HCT116 (cell line): ENCODE measurements at regions not wholly inside any gene's neighbourhood (a gene's known extent, or its start where the extent isn't known, plus 50 kb on each side); places are given as distances from the start of the nearest gene placed in this dataset.

Experiments
- ATAC-seq: fragments of 200-7000 bp; cut with Tn5 transposase; 2 replicates; pipeline ENCODE4 v1.9.1; 2020; ENCODE audit warnings: mild to moderate bottlenecking, moderate library complexity
- BruUV-seq: library from RNA; stranded (reverse); fragments of 400-500 nt; replicated peaks from 2 replicates; lab custom pipeline; 2021; lab: Mats Ljungman, UMichigan
- CTCF ChIA-PET: fragments of 300-600 bp; sonication (Branson Sonifier 250); formaldehyde crosslinking; loops from one replicate; lab custom pipeline; 2021; ENCODE audit warnings: antibody characterized with exemption; lab: Charles Lee
- POLR2A ChIA-PET: fragments of 300-600, 350-600 bp; sonication (Branson Sonifier 250); formaldehyde crosslinking; loops from one replicate; lab custom pipeline; 2021; ENCODE audit warnings: antibody characterized with exemption; lab: Charles Lee
- RAD21 ChIA-PET, 2 experiments: fragments of 300-600 bp; sonication (Branson Sonifier 250); formaldehyde crosslinking; loops; one replicate each; lab custom pipeline; 2023; ENCODE audit warnings: low total read pairs in 2 of 2; ENCODE audit not compliant: uncharacterized antibody in 2 of 2, unreplicated experiment in 2 of 2, low non-redundant PET in 1 of 2; lab: Charles Lee
- DNase-seq: peaks from one replicate; pipeline ENCODE4 v3.0.0-alpha.2; 2010; ENCODE audit warnings: low read depth, low spot score
- H2AFZ ChIP-seq: fragments of 200-600 bp; shearing (Covaris generic), sonication (generic); 2 replicates; pipeline ENCODE4 v1.6.1; 2017; ENCODE audit warnings: low read depth, mixed run types, mixed read lengths, antibody characterized with exemption, low read length; ENCODE audit not compliant: poor library complexity, severe bottlenecking
- H3K27ac ChIP-seq: 2 replicates; pipeline ENCODE4 v1.5.1; 2012; ENCODE audit warnings: low read depth, low read length
- H3K27me3 ChIP-seq: fragments of 200-600 bp; sonication (generic); 2 replicates; pipeline ENCODE4 v1.6.1; 2016; ENCODE audit warnings: mixed run types, low read length, mixed read lengths; ENCODE audit not compliant: insufficient read depth
- H3K36me3 ChIP-seq, 2 experiments: fragments of 200-500 bp in 1 of 2; fragments of 200-600 bp in 1 of 2; sonication (Bioruptor generic) in 1 of 2; sonication (generic) in 1 of 2; 2 replicates each; pipeline versions ENCODE4 v1.5.1 to v1.6.1; 2014 to 2016; ENCODE audit warnings: low read length in 2 of 2, inconsistent platforms in 1 of 2, mixed read lengths in 1 of 2, mixed run types in 1 of 2; ENCODE audit not compliant: insufficient read depth in 2 of 2, control insufficient read depth in 1 of 2
- H3K4me1 ChIP-seq, 2 experiments: fragments of 200-600 bp in 1 of 2; sonication (generic) in 1 of 2; 2 replicates each; pipeline versions ENCODE4 v1.5.1 to v1.6.1; 2012 to 2017; ENCODE audit warnings: low read length in 2 of 2, inconsistent platforms in 1 of 2, mild to moderate bottlenecking in 1 of 2, mixed read lengths in 1 of 2, mixed run types in 1 of 2, moderate library complexity in 1 of 2; ENCODE audit not compliant: insufficient read depth in 2 of 2, control insufficient read depth in 1 of 2
- H3K4me2 ChIP-seq: fragments of 200-600 bp; sonication (generic); 2 replicates; pipeline ENCODE4 v1.6.1; 2017; ENCODE audit warnings: mixed run types, low read length, mixed read lengths
- H3K4me3 ChIP-seq, 2 experiments: fragments of 200-600 bp in 1 of 2; sonication (generic) in 1 of 2; replicated peaks in 1 of 2; 2 replicates each; pipeline ENCODE4 v1.5.1; 2011 to 2016; ENCODE audit warnings: low read length in 2 of 2, control low read depth in 1 of 2, low read depth in 1 of 2, mild to moderate bottlenecking in 1 of 2, mixed read lengths in 1 of 2, mixed run types in 1 of 2
- H3K79me2 ChIP-seq: fragments of 200-600 bp; sonication (generic); 2 replicates; pipeline ENCODE4 v1.6.1; 2017; ENCODE audit warnings: mild to moderate bottlenecking, mixed run types, low read length, moderate library complexity, mixed read lengths; ENCODE audit not compliant: insufficient read depth
- H3K9ac ChIP-seq: fragments of 200-600 bp; sonication (generic); 2 replicates; pipeline ENCODE4 v1.6.1; 2016; ENCODE audit warnings: low read length, mixed read lengths
- H3K9me2 ChIP-seq: fragments of 200-600 bp; sonication (generic), shearing (Covaris generic); 2 replicates; pipeline ENCODE4 v1.6.1; 2017; ENCODE audit warnings: mixed run types, mild to moderate bottlenecking, moderate library complexity; ENCODE audit not compliant: insufficient read depth
- H3K9me3 ChIP-seq, 2 experiments: fragments of 200-500 bp in 1 of 2; fragments of 200-600 bp in 1 of 2; sonication (Bioruptor generic) in 1 of 2; sonication (generic) in 1 of 2; 2 replicates each; pipeline ENCODE4 v1.6.1; 2014 to 2017; ENCODE audit warnings: low read length in 2 of 2, mixed read lengths in 2 of 2, inconsistent platforms in 1 of 2, low read depth in 1 of 2, mild to moderate bottlenecking in 1 of 2, mixed run types in 1 of 2, moderate library complexity in 1 of 2; ENCODE audit not compliant: control insufficient read depth in 1 of 2, insufficient read depth in 1 of 2
- H4K20me1 ChIP-seq: fragments of 200-600 bp; sonication (generic), shearing (Covaris generic); 2 replicates; pipeline ENCODE4 v1.6.1; 2017; ENCODE audit warnings: mixed run types, mild to moderate bottlenecking, moderate library complexity; ENCODE audit not compliant: insufficient read depth
- CEBPB ChIP-seq: IDR thresholded peaks from 2 replicates; pipeline ENCODE4 v1.6.1; 2012; ENCODE audit warnings: low read depth
- EZH2 ChIP-seq: fragments of 200-600 bp; sonication (generic); IDR thresholded peaks from 2 replicates; pipeline ENCODE4 v1.6.1; 2017; ENCODE audit warnings: antibody characterized with exemption, mixed run types
- EZH2phosphoT487 ChIP-seq: fragments of 200-600 bp; IDR thresholded peaks from 2 replicates; pipeline ENCODE4 v1.6.1; 2018; ENCODE audit warnings: antibody characterized with exemption, borderline replicate concordance
- JUND ChIP-seq: IDR thresholded peaks from 2 replicates; pipeline ENCODE4 v1.6.1; 2012
- POLR2A ChIP-seq: IDR thresholded peaks from 2 replicates; pipeline ENCODE4 v1.7.0; 2011; ENCODE audit warnings: borderline replicate concordance; ENCODE audit not compliant: insufficient read depth, insufficient read length; ENCODE audit errors: extremely low read depth
- POLR2AphosphoS5 ChIP-seq: IDR thresholded peaks from 2 replicates; pipeline ENCODE4 v1.6.1; 2011; ENCODE audit warnings: mild to moderate bottlenecking, low read depth, low read length, moderate library complexity
- RAD21 ChIP-seq: IDR thresholded peaks from 2 replicates; pipeline ENCODE4 v1.6.1; 2012; ENCODE audit warnings: low read depth, mild to moderate bottlenecking
- SRF ChIP-seq: IDR thresholded peaks from 2 replicates; pipeline ENCODE4 v1.6.1; 2012; ENCODE audit warnings: low read depth
- YY1 ChIP-seq: IDR thresholded peaks from 2 replicates; pipeline ENCODE4 v1.6.1; 2011; ENCODE audit warnings: low read length, low read depth, moderate library complexity, mild to moderate bottlenecking; ENCODE audit not compliant: insufficient replicate concordance; ENCODE audit errors: extremely low read depth
- intact Hi-C: fragments of 100-400 bp; cut with micrococcal nuclease; formaldehyde crosslinking; loops from 2 replicates; pipeline ENCODE4 v1.10.0; 2022

DNA sequence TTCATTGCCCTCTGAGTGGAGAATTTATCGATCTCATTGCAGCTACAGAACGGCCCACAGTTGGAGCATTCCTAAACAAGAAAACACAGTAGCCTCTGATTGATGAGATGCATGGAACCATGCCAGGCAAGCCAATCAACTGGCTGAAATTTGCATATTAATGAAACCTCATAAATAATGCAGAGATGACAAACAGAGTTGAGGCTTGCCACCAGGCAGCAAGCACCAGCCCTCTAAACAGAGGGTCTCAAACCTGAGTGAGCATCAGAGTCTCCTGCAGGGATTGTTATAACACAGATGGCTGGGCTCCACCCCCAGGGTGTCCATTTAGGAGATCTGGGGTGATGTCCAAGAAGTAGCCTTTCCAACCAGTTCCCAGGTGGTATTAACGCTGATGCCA is 60.9 kb upstream of the CMKLR1 start:
- POLR2A ChIA-PET = no interaction called here
- H2AFZ ChIP-seq = no peak overlapping the region
- H3K4me2 ChIP-seq = no peak overlapping the region
- no peaks in the 10 kb centered on the region for H3K36me3 ChIP-seq
- H3K79me2 ChIP-seq = no peaks in the 10 kb centered on the region
- TF ChIP-seq CEBPB = no peak
- no peak for TF ChIP-seq EZH2phosphoT487
- TF ChIP-seq POLR2A = no peak
- TF ChIP-seq SRF = no peak
- TF ChIP-seq RAD21 = no peak
- TF ChIP-seq YY1 = no peak
- DNase-seq = no peak
- no peaks in the 10 kb centered on the region for H3K9me2 ChIP-seq
- H3K4me1 ChIP-seq = no peaks in the 10 kb centered on the region
- H3K4me3 ChIP-seq = no peak overlapping the region
- no peaks in the 10 kb centered on the region for H3K9me3 ChIP-seq
- no peak overlapping the region for H3K27ac ChIP-seq
- intact Hi-C loops = no loop called here
- ATAC-seq = no peak
- H4K20me1 ChIP-seq = no peaks in the 10 kb centered on the region
- CTCF ChIA-PET = no interaction called here
- no peak overlapping the region for H3K9ac ChIP-seq
- BruUV-seq = no TSS peak
- peaks cover 55% of the 10 kb centered on the region for H3K27me3 ChIP-seq
- RAD21 ChIA-PET = no interaction called here

DNA sequence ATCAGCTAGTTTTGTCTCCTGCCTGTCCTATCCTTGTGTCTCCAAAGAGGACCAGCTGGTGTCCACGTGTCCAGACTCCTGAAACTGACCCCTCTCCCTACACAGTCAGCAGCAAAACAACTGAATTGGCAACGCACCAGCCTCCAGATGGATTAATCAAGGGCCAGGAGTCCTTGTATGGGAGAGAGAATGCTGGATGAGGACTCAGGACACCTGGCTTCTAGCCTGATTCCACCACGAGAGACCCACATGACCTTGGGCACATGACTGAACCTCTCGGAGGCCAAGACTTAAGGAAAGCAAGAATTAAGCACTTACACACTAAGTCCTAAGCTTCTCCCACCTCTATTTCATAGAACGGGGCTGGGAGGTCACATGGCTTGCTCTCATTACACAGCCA is 60.4 kb upstream of the CMKLR1 start:
- RAD21 ChIA-PET = no interaction called here
- H3K4me2 ChIP-seq = no peak overlapping the region
- H4K20me1 ChIP-seq = no peaks in the 10 kb centered on the region
- no peak overlapping the region for H3K27ac ChIP-seq
- BruUV-seq = no TSS peak
- H3K9ac ChIP-seq = no peak overlapping the region
- no peak for ATAC-seq
- TF ChIP-seq EZH2 = no peak
- TF ChIP-seq POLR2AphosphoS5 = no peak
- no peak for TF ChIP-seq RAD21
- TF ChIP-seq JUND = no peak
- H3K79me2 ChIP-seq = no peaks in the 10 kb centered on the region
- H3K27me3 ChIP-seq = peaks cover 58% of the 10 kb centered on the region
- no peak overlapping the region for H2AFZ ChIP-seq
- intact Hi-C loops = no loop called here
- H3K36me3 ChIP-seq = no peaks in the 10 kb centered on the region
- CTCF ChIA-PET = no interaction called here
- POLR2A ChIA-PET = no interaction called here
- no peaks in the 10 kb centered on the region for H3K4me1 ChIP-seq
- H3K9me3 ChIP-seq = no peaks in the 10 kb centered on the region
- no peak for DNase-seq
- no peak overlapping the region for H3K4me3 ChIP-seq
- H3K9me2 ChIP-seq = no peaks in the 10 kb centered on the region
